Pancreas (tissue), 10 donors: ENCODE measurements at regions not wholly inside any gene's neighbourhood (a gene's known extent, or its start where the extent isn't known, plus 50 kb on each side); places are given as distances from the start of the nearest gene placed in this dataset.
A peak's percentile ranks its signal among the peaks of the same experiment; 100 is the strongest.

Experiments used
- ATAC-seq, 4 donors: fragments of 200-7000 bp; cut with Tn5 transposase; one replicate each; pipeline versions ENCODE4 v1.8.0 to v1.9.1; 2020; ENCODE audit warnings: mild to moderate bottlenecking in 4 of 4, moderate library complexity in 4 of 4
- DNase-seq, 6 donors: peaks; one replicate each; pipeline ENCODE4 v3.0.0-alpha.2; 2020
- FAIRE-seq: peaks from 2 replicates; lab custom pipeline; 2012; peaks lifted over from hg19 to GRCh38; lab: Jason Lieb, UNC
- H3K27ac ChIP-seq, 4 donors: fragments of 200-600 bp; sonication (generic); 1 replicate in 3 of 4; 2 replicates in 1 of 4; pipeline versions ENCODE4 v1.5.0 to v1.8.0; 2020
- H3K27me3 ChIP-seq, 4 donors: fragments of 200-600 bp; one replicate each; pipeline ENCODE4 v1.8.0; 2021
- H3K36me3 ChIP-seq, 3 donors: fragments of 200-600 bp; sonication (generic) in 1 of 3; one replicate each; pipeline versions ENCODE4 v1.5.0 to v1.8.0; 2020 to 2021
- H3K4me1 ChIP-seq, 3 donors: fragments of 200-600 bp; one replicate each; pipeline ENCODE4 v1.8.0; 2021
- H3K4me3 ChIP-seq, 4 donors: fragments of 200-600 bp; sonication (generic) in 2 of 4; one replicate each; pipeline versions ENCODE4 v1.5.0 to v1.8.0; 2020 to 2021
- H3K9me3 ChIP-seq, 4 donors: fragments of 200-600 bp; one replicate each; pipeline ENCODE4 v1.8.0; 2021
- WGBS, 2 donors: extraction: QIAGEN DNeasy Blood & Tissue Kit; methylation state at CpG; one replicate each; pipeline ENCODE4 v1.1.7; 2013; 5-methylcytosine and 5-hydroxymethylcytosine counted together
- intact Hi-C, 3 donors: fragments of 100-400 bp; cut with DNase I; formaldehyde crosslinking; loops; one replicate each; pipeline versions ENCODE4 v1.11.1 to v1.14.2; 2022
- TF ChIP-seq, protein P1 (sequence below), 4 donors: fragments of 200-600 bp; sonication (generic) in 3 of 4; IDR thresholded peaks; one replicate each; pipeline versions ENCODE4 v1.5.0 to v1.8.0; 2021; ENCODE audit warnings: antibody characterized with exemption in 4 of 4
- donor health status: healthy with polysubstance abuse.
- donor health status: DM: no; HTN: no; CAD: no; lungs with moderate emphysema.
- donor health status: DM: no; HTN: no; CAD: no.
- donor health status: control.
- donor health status: control.
- donor health status: Bipolar disorder and iron deficiency.
- donor health status: DM: yes; HTN: yes; CAD: no.
- donor health status: DM: no; HTN: no; CAD: no.
- donor health status: DM: no; HTN: no; CAD: no.
- donor health status: DM: yes; HTN: yes; CAD: no.

DNA sequence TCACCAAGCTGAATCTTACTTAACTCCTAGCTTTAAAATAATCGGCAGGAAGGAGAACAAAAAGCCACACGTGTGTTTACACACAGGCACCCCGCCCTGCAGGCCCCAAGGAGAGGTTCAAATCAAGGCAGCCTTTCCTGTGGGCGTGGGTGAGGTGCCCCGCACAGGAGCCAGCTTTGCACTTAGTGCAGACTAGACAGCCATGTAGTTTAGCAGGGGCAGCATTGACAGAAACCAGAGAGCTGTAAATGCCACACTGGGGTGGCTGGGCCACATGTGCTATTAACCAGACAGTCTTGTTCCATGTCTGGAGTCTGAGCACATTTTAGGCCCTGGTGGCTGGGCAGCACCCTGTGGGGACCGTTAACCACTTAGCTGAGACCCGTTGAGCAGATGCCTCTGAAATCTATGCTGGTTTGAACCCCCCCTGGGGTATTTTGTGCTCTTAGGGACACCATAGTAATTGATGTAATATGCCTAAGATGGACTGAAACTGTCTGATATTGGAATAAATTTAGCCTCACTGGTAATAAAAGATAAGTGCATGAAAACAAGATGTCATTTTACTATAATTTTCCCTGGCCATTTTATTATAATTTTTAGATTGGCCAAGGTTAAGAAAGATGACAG is 106.4 kb upstream of the KCNG1 start:
- intact Hi-C loops, result no loop called here
- no peaks in the 10 kb centered on the region for H3K4me1 ChIP-seq
- DNase-seq (no peak), FAIRE-seq (no peak), ATAC-seq (no peak)
- TF ChIP-seq, protein P1, sequence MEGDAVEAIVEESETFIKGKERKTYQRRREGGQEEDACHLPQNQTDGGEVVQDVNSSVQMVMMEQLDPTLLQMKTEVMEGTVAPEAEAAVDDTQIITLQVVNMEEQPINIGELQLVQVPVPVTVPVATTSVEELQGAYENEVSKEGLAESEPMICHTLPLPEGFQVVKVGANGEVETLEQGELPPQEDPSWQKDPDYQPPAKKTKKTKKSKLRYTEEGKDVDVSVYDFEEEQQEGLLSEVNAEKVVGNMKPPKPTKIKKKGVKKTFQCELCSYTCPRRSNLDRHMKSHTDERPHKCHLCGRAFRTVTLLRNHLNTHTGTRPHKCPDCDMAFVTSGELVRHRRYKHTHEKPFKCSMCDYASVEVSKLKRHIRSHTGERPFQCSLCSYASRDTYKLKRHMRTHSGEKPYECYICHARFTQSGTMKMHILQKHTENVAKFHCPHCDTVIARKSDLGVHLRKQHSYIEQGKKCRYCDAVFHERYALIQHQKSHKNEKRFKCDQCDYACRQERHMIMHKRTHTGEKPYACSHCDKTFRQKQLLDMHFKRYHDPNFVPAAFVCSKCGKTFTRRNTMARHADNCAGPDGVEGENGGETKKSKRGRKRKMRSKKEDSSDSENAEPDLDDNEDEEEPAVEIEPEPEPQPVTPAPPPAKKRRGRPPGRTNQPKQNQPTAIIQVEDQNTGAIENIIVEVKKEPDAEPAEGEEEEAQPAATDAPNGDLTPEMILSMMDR (IDR thresholded peaks at IDR 0.05), result no peak
- no peaks in the 10 kb centered on the region for H3K36me3 ChIP-seq
- WGBS, 2 donors, result 56 to 62% methylated on average over 7 of the region's 7 CpGs
- H3K27ac ChIP-seq, result no peak overlapping the region
- no peak overlapping the region for H3K4me3 ChIP-seq
- no peaks in the 10 kb centered on the region for H3K27me3 ChIP-seq
- no peaks in the 10 kb centered on the region for H3K9me3 ChIP-seq

- Histone ChIP-seq H3K4me3 (no peak overlapping the region), H3K36me3 (no peaks in the 10 kb centered on the region), H3K9me3 (no peaks in the 10 kb centered on the region), H3K27me3 (no peaks in the 10 kb centered on the region), H3K27ac (no peak overlapping the region), H3K4me1 (no peaks in the 10 kb centered on the region)
- 58 to 66% methylated on average over 4 of the region's 4 CpGs for WGBS, 2 donors
- no peak for FAIRE-seq
- intact Hi-C loops, result no loop called here
- TF ChIP-seq, protein P1 (IDR thresholded peaks at IDR 0.05), result no peak
- no peak for ATAC-seq
- no peak for DNase-seq
Measured at GRCh38 chr20:51128198-51128597, 105.3 kb upstream of the KCNG1 start.

- WGBS, 2 donors, result 55 to 74% methylated on average over 4 of the region's 4 CpGs
- Histone ChIP-seq H3K9me3 (no peaks in the 10 kb centered on the region), H3K36me3 (no peaks in the 10 kb centered on the region), H3K27ac (no peak overlapping the region), H3K27me3 (no peaks in the 10 kb centered on the region), H3K4me1 (no peaks in the 10 kb centered on the region), H3K4me3 (no peak overlapping the region)
- no peak for ATAC-seq
- intact Hi-C loops, result no loop called here
- FAIRE-seq, result no peak
- TF ChIP-seq, protein P1 (IDR thresholded peaks at IDR 0.05), result no peak
- DNase-seq, result no peak
Measured at GRCh38 chr20:51127713-51128112, 104.8 kb upstream of the KCNG1 start.

- intact Hi-C loops, result no loop called here
- FAIRE-seq, result no peak
- WGBS, 2 donors, result 60 to 71% methylated on average over 3 of the region's 3 CpGs
- Histone ChIP-seq H3K27ac (no peak overlapping the region), H3K27me3 (no peaks in the 10 kb centered on the region), H3K4me1 (no peaks in the 10 kb centered on the region), H3K36me3 (no peaks in the 10 kb centered on the region), H3K4me3 (no peak overlapping the region), H3K9me3 (no peaks in the 10 kb centered on the region)
- no peak for ATAC-seq
- TF ChIP-seq, protein P1 (IDR thresholded peaks at IDR 0.05), result no peak
- no peak for DNase-seq
Measured at GRCh38 chr20:51126337-51126736, 103.4 kb upstream of the KCNG1 start.

- peak in 1 of 4 donors; percentile 40 for ATAC-seq
- intact Hi-C loops, result no loop called here
- 44 to 46% methylated on average over 4 of the region's 4 CpGs for WGBS, 2 donors
Measured at GRCh38 chr20:51125780-51126179, 102.9 kb upstream of the KCNG1 start.

More at GRCh38 chr20:51125780-51126179, 102.9 kb upstream of the KCNG1 start:
- no peak for DNase-seq
- TF ChIP-seq, protein P1 (IDR thresholded peaks at IDR 0.05), result no peak
- no peaks in the 10 kb centered on the region for H3K27me3 ChIP-seq
- H3K36me3 ChIP-seq, result no peaks in the 10 kb centered on the region
- no peaks in the 10 kb centered on the region for H3K4me1 ChIP-seq
- H3K4me3 ChIP-seq, result no peak overlapping the region
- no peak overlapping the region for H3K27ac ChIP-seq
- no peak for FAIRE-seq
- H3K9me3 ChIP-seq, result no peaks in the 10 kb centered on the region
